ENCODE measurements at regions not wholly inside any gene's neighbourhood (a gene's known extent, or its start where the extent isn't known, plus 50 kb on each side); places are given as distances from the start of the nearest gene placed in this dataset.

- intact Hi-C loops (cut with DNase I; ENCODE audit: low total_unique reads) = no loop called here
- peaks cover 0 to 37% (median 7%) of the 10 kb centered on the region in 4 donors for H3K4me1 ChIP-seq
- no peak overlapping the region for H3K4me3 ChIP-seq
- no peaks in the 10 kb centered on the region for H3K9me3 ChIP-seq
- no peaks in the 10 kb centered on the region for H3K36me3 ChIP-seq
- H3K27me3 ChIP-seq = no peaks in the 10 kb centered on the region
- DNase-seq = no peak
- TF ChIP-seq, protein P1, sequence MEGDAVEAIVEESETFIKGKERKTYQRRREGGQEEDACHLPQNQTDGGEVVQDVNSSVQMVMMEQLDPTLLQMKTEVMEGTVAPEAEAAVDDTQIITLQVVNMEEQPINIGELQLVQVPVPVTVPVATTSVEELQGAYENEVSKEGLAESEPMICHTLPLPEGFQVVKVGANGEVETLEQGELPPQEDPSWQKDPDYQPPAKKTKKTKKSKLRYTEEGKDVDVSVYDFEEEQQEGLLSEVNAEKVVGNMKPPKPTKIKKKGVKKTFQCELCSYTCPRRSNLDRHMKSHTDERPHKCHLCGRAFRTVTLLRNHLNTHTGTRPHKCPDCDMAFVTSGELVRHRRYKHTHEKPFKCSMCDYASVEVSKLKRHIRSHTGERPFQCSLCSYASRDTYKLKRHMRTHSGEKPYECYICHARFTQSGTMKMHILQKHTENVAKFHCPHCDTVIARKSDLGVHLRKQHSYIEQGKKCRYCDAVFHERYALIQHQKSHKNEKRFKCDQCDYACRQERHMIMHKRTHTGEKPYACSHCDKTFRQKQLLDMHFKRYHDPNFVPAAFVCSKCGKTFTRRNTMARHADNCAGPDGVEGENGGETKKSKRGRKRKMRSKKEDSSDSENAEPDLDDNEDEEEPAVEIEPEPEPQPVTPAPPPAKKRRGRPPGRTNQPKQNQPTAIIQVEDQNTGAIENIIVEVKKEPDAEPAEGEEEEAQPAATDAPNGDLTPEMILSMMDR (IDR thresholded peaks at IDR 0.05) = no peak
- no peak overlapping the region for H3K27ac ChIP-seq
Measured at GRCh38 chr10:10662716-10663408, 354.8 kb upstream of the CELF2 start.

GRCh38 chr10:10663622-10664021 is 354.1 kb upstream of the CELF2 start:
- peaks cover 0 to 30% (median 6%) of the 10 kb centered on the region in 4 donors for H3K4me1 ChIP-seq
- TF ChIP-seq, protein P1 (IDR thresholded peaks at IDR 0.05) = no peak
- no peak for DNase-seq
- H3K4me3 ChIP-seq = no peak overlapping the region
- no peaks in the 10 kb centered on the region for H3K27me3 ChIP-seq
- no peak overlapping the region for H3K27ac ChIP-seq
- intact Hi-C loops (cut with DNase I; ENCODE audit: low total_unique reads) = no loop called here
- no peaks in the 10 kb centered on the region for H3K9me3 ChIP-seq
- H3K36me3 ChIP-seq = no peaks in the 10 kb centered on the region

- peaks cover 0 to 24% (median 4%) of the 10 kb centered on the region in 4 donors for H3K4me1 ChIP-seq
- no peaks in the 10 kb centered on the region for H3K27me3 ChIP-seq
- no peak overlapping the region for H3K4me3 ChIP-seq
- no peaks in the 10 kb centered on the region for H3K9me3 ChIP-seq
- TF ChIP-seq, protein P1 (IDR thresholded peaks at IDR 0.05) = no peak
- H3K36me3 ChIP-seq = no peaks in the 10 kb centered on the region
- intact Hi-C loops (cut with DNase I; ENCODE audit: low total_unique reads) = no loop called here
- no peak for DNase-seq
- no peak overlapping the region for H3K27ac ChIP-seq
Measured at GRCh38 chr10:10665750-10666149, 351.9 kb upstream of the CELF2 start.

DNA sequence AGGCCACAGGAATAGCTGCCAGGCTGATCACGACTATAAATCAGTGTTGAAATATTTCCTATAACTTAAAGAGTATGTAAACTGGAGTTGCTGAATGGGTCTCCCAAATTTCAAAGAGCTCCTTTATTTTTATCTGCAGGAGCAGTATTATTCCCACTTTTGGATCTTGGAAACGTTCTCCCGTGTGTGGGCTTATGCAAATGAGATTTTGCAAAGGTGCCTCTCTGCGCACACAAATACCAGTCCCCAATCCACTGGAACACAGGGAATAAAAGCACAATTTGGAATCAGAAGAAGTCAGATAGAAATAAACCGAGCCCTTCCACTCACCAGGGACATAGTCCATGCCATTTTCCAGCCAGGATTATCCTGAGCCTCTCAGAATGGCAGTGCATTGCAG is 350.2 kb upstream of the CELF2 start:
- intact Hi-C loops (cut with DNase I; ENCODE audit: low total_unique reads) = no loop called here
- no peak for DNase-seq
- H3K4me1 ChIP-seq = peaks cover 0 to 24% (median 4%) of the 10 kb centered on the region in 4 donors
- no peaks in the 10 kb centered on the region for H3K27me3 ChIP-seq
- no peaks in the 10 kb centered on the region for H3K9me3 ChIP-seq
- H3K4me3 ChIP-seq = no peak overlapping the region
- no peak overlapping the region for H3K27ac ChIP-seq
- no peaks in the 10 kb centered on the region for H3K36me3 ChIP-seq
- TF ChIP-seq, protein P1 (IDR thresholded peaks at IDR 0.05) = no peak

GRCh38 chr10:10676972-10677371 is 340.7 kb upstream of the CELF2 start:
- Histone ChIP-seq H3K27ac (no peak overlapping the region), H3K9me3 (peaks cover 0 to 5% (median 0%) of the 10 kb centered on the region in 3 donors), H3K27me3 (no peaks in the 10 kb centered on the region), H3K36me3 (no peaks in the 10 kb centered on the region), H3K4me3 (no peak overlapping the region), H3K4me1 (no peaks in the 10 kb centered on the region)
- no peak for DNase-seq
- intact Hi-C loops (cut with DNase I; ENCODE audit: low total_unique reads) = no loop called here
- TF ChIP-seq, protein P1 (IDR thresholded peaks at IDR 0.05) = no peak

All from tibial artery (tissue), 4 donors.